Peyer's patch (tissue), 4 donors: ENCODE measurements at regions not wholly inside any gene's neighbourhood (a gene's known extent, or its start where the extent isn't known, plus 50 kb on each side); places are given as distances from the start of the nearest gene placed in this dataset.
"Not testable (repeated sequence)": the region's sequence is repeated elsewhere in the genome, so short reads cannot be mapped to it uniquely, and the experiment has no call there.

ENCODE experiments used
- DNase-seq, 3 donors: peaks; one replicate each; pipeline ENCODE4 v3.0.0-alpha.2; 2017 to 2019
- H3K27ac ChIP-seq, 4 donors: fragments of 200-600 bp; sonication (generic); one replicate each; pipeline ENCODE4 v1.5.1; 2016 to 2019
- H3K27me3 ChIP-seq, 2 donors: fragments of 200-600 bp; sonication (generic); one replicate each; pipeline ENCODE4 v1.5.1; 2019
- H3K36me3 ChIP-seq, 3 donors: fragments of 200-600 bp; sonication (generic); one replicate each; pipeline ENCODE4 v1.5.1; 2016 to 2019
- H3K4me1 ChIP-seq, 4 donors: fragments of 200-600 bp; sonication (generic); one replicate each; pipeline ENCODE4 v1.5.1; 2016 to 2019
- H3K4me3 ChIP-seq, 4 donors: fragments of 200-600 bp; sonication (generic); 1 replicate in 3 of 4; 2 replicates in 1 of 4; pipeline ENCODE4 v1.5.1; 2016 to 2019; ENCODE audit warnings: mild to moderate bottlenecking in 1 of 4
- H3K9me3 ChIP-seq, 4 donors: fragments of 200-600 bp; sonication (generic); one replicate each; pipeline ENCODE4 v1.5.1; 2016 to 2019; ENCODE audit warnings: mild to moderate bottlenecking in 1 of 4
- POLR2A ChIP-seq, 2 donors: fragments of 450-650 bp; IDR thresholded peaks; one replicate each; pipeline ENCODE4 v1.5.1; 2017; ENCODE audit warnings: antibody characterized with exemption in 2 of 2, mild to moderate bottlenecking in 2 of 2, moderate library complexity in 2 of 2
- TF ChIP-seq, protein P1 (sequence below), 6 experiments: fragments of 450-650 bp in 4 of 6; fragments of 200-600 bp in 2 of 6; sonication (generic) in 1 of 6; IDR thresholded peaks; one replicate each; pipeline ENCODE4 v1.5.1; 2017 to 2019; ENCODE audit warnings: antibody characterized with exemption in 6 of 6, mild to moderate bottlenecking in 3 of 6, moderate library complexity in 1 of 6

DNA sequence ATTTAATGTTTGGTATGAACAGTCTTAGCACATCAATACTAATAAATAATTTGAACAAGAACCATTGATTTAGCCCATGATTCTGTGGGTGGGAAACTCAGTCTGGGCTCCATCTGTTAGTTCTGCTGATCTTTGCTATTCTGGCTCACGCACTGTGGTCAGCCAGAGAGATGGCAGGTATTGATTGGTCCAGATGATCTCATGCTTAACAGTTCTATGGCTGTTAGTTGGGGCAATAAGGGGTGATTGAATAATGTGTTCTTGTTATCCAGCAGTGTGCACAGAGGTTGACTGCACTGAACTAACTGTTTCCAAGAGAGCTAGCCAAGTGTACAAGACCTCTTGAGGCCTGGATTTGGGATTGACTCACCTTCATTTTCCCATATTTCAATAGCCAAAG is 824.3 kb downstream of the SEMA5A start:
- no peaks in the 10 kb centered on the region for H3K36me3 ChIP-seq

DNA sequence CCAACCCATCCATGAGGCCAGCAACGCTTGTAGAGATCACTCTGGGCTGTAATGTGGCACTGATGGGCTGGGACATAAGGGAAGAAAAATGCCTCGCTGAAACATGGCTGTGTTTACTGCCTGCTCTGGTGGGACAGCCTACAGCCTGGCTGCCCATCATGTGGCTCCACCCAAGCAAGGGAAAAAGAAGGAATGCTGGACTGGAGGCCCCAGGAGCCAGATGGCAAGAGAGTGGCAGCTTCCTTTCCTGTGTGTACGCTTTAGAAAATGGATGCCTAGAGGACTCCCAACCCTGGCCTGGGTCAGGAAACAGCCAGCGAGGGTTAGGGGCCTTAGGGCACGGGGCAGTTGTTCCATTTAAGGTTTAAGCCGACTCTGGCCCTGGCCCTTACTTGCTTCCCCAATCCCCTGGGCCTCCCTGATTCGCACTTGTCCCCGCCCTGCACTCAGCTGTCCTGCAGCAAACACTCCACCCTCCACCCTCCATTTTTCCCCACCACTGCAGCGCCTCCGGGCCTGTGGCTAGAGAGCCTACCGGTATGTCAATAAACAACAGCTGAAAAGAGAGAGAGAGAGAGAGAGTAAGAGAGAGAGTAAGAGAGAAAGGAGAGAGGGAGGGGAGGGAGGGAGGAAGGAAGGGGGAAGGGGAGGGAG is 819.4 kb downstream of the SEMA5A start:
- Histone ChIP-seq H3K4me1 (no peaks in the 10 kb centered on the region), H3K36me3 (no peaks in the 10 kb centered on the region), H3K4me3 (no peak overlapping the region), H3K27ac (no peak overlapping the region), H3K9me3 (no peaks in the 10 kb centered on the region), H3K27me3 (no peaks in the 10 kb centered on the region)
- TF ChIP-seq POLR2A (IDR thresholded peaks at IDR 0.05), result no peak
- TF ChIP-seq, protein P1, sequence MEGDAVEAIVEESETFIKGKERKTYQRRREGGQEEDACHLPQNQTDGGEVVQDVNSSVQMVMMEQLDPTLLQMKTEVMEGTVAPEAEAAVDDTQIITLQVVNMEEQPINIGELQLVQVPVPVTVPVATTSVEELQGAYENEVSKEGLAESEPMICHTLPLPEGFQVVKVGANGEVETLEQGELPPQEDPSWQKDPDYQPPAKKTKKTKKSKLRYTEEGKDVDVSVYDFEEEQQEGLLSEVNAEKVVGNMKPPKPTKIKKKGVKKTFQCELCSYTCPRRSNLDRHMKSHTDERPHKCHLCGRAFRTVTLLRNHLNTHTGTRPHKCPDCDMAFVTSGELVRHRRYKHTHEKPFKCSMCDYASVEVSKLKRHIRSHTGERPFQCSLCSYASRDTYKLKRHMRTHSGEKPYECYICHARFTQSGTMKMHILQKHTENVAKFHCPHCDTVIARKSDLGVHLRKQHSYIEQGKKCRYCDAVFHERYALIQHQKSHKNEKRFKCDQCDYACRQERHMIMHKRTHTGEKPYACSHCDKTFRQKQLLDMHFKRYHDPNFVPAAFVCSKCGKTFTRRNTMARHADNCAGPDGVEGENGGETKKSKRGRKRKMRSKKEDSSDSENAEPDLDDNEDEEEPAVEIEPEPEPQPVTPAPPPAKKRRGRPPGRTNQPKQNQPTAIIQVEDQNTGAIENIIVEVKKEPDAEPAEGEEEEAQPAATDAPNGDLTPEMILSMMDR (IDR thresholded peaks at IDR 0.05), result no peak
- no peak for DNase-seq

More for the DNA sequence above, 824.3 kb downstream of the SEMA5A start:
- TF ChIP-seq, protein P1 (IDR thresholded peaks at IDR 0.05), result no peak
- TF ChIP-seq POLR2A (IDR thresholded peaks at IDR 0.05), result no peak
- no peaks in the 10 kb centered on the region for H3K4me1 ChIP-seq
- no peaks in the 10 kb centered on the region for H3K9me3 ChIP-seq
- no peak overlapping the region for H3K27ac ChIP-seq
- H3K27me3 ChIP-seq, result no peaks in the 10 kb centered on the region
- no peak overlapping the region for H3K4me3 ChIP-seq
- DNase-seq, result no peak

DNA sequence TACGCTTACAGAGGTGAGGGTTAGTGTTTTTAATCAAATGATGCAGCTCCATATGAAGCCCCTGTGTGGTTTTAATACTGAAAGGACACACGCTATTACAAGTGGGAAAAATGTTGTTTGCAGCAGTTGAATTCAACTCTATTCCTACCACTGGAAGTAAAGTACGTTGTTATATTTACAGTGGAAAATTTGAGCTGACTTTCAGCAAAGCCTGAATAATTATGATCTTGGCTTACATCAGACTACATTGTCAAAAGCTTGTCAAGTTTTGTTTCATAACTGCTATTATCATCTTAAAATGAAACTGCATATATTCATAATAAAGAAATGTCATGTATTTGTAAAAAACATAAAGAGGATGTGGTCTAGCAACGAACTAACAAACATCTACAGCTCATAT is 818.5 kb downstream of the SEMA5A start:
- TF ChIP-seq POLR2A (IDR thresholded peaks at IDR 0.05), result no peak
- TF ChIP-seq, protein P1 (IDR thresholded peaks at IDR 0.05), result no peak
- no peaks in the 10 kb centered on the region for H3K9me3 ChIP-seq
- no peak overlapping the region for H3K4me3 ChIP-seq
- no peaks in the 10 kb centered on the region for H3K36me3 ChIP-seq
- no peak overlapping the region for H3K27ac ChIP-seq
- H3K27me3 ChIP-seq, result no peaks in the 10 kb centered on the region
- H3K4me1 ChIP-seq, result no peaks in the 10 kb centered on the region
- DNase-seq, result no peak

DNA sequence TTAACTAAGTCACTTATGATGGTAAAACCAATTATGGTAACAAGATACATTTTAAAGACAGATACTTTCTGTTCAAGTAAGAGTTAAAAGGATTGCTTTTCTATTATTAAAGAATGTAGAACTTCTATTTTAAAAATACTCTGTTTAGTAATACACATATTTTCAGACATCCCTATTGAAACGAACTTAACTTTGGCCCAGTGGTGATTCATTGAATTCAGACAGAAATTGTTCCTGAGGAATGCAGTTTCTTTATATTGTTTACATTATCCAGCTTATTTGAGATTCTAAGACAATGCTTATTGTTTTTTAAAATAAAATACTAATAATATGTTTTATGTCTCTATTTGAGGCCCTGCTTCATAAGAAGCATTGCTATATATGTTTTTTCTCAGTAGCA is 816.4 kb downstream of the SEMA5A start:
- no peak for TF ChIP-seq POLR2A (IDR thresholded peaks at IDR 0.05)
- TF ChIP-seq, protein P1 (IDR thresholded peaks at IDR 0.05), result no peak
- DNase-seq, result no peak
- H3K27ac ChIP-seq, result no peak overlapping the region
- no peaks in the 10 kb centered on the region for H3K4me1 ChIP-seq
- H3K4me3 ChIP-seq, result no peak overlapping the region
- no peaks in the 10 kb centered on the region for H3K36me3 ChIP-seq
- H3K27me3 ChIP-seq, result no peaks in the 10 kb centered on the region
- H3K9me3 ChIP-seq, result no peaks in the 10 kb centered on the region

DNA sequence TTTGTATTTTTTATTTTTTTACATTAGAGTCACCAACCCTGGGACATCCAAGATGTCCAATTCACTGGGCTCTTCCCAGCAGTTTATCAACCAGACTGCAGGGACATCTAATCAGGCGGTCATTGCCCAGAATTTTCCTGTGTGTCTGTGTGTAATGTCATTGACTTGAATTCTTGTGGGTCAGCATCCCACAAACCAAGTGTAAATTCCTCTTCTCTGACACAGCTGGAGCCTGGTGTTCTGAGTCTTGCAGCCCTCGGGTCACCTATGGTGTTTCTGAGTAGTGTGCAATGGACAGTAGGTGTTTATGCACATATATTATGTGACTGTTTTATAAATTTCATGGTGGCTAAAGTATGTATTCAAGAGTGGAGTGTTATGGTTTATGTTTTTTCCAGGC is 815.7 kb downstream of the SEMA5A start:
- no peaks in the 10 kb centered on the region for H3K36me3 ChIP-seq
- no peaks in the 10 kb centered on the region for H3K4me1 ChIP-seq
- H3K27ac ChIP-seq, result no peak overlapping the region
- H3K27me3 ChIP-seq, result no peaks in the 10 kb centered on the region
- H3K9me3 ChIP-seq, result no peaks in the 10 kb centered on the region
- no peak for TF ChIP-seq POLR2A (IDR thresholded peaks at IDR 0.05)
- TF ChIP-seq, protein P1 (IDR thresholded peaks at IDR 0.05), result no peak
- no peak for DNase-seq
- H3K4me3 ChIP-seq, result no peak overlapping the region

DNA sequence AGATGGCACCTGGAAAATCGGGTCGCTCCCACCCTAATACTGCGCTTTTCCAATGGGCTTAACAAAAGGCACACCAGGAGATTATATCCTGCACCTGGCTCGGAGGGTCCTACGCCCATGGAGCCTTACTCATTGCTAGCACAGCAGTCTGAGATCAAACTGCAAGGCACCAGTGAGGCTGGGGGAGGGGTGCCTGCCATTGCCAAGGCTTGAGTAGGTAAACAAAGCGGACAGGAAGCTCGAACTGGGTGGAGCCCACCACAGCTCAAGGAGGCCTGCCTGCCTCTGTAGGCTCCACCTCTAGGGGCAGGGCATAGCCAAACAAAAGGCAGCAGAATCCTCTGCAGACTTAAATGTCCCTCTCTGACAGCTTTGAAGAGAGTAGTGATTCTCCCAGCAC is 814.8 kb downstream of the SEMA5A start:
- H3K4me3 ChIP-seq, H3K27ac ChIP-seq, H3K36me3 ChIP-seq, H3K9me3 ChIP-seq, H3K4me1 ChIP-seq, DNase-seq, H3K27me3 ChIP-seq: not testable (repeated sequence)
